ENCODE measurements at regions not wholly inside any gene's neighbourhood (a gene's known extent, or its start where the extent isn't known, plus 50 kb on each side); places are given as distances from the start of the nearest gene placed in this dataset.

GRCh38 chr15:35596285-35596684, 50.3 kb upstream of the DPH6 start:
- H3K27ac ChIP-seq: no peak overlapping the region
- no peaks in the 10 kb centered on the region for H3K36me3 ChIP-seq
- TF ChIP-seq POLR2A (IDR thresholded peaks at IDR 0.05) (no peak), CTCF (IDR thresholded peaks at IDR 0.05) (no peak), POLR2AphosphoS5 (IDR thresholded peaks at IDR 0.05) (no peak), EP300 (IDR thresholded peaks at IDR 0.05) (no peak)
- no peaks in the 10 kb centered on the region for H3K4me1 ChIP-seq
- no peaks in the 10 kb centered on the region for H3K9me3 ChIP-seq
- 100% methylated on average over 1 of the region's 1 CpG for WGBS, 2 donors (ENCODE audit: low coverage in 1 of 2)
- no peak for ATAC-seq
- no peak overlapping the region for H3K4me3 ChIP-seq
- no peaks in the 10 kb centered on the region for H3K27me3 ChIP-seq

DNA sequence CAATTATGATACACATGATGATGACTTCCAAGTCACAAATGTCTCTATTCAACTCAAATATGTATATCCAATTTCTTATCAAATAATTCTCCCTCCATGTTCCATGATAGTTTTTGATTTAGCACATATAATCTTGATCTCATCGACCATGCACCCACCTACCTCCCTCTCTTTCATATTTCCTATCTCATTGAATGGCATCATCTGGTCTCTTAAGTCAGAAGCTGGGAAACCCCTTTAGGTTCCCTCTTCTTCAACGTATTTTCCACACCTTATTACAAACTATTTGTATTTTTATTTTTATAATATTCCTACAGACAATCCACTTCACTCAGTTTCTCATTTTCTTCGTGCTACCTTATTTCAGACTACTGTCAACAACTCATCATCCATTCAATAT, 56.9 kb upstream of the DPH6 start:
- Histone ChIP-seq H3K9me3 (no peaks in the 10 kb centered on the region), H3K27me3 (no peaks in the 10 kb centered on the region), H3K4me3 (no peak overlapping the region), H3K4me1 (peaks cover 3 to 30% (median 5%) of the 10 kb centered on the region in 3 donors), H3K36me3 (no peaks in the 10 kb centered on the region), H3K27ac (no peak overlapping the region)
- WGBS, 2 donors (ENCODE audit: low coverage in 1 of 2): 91 to 93% methylated on average over 3 of the region's 3 CpGs
- TF ChIP-seq POLR2A (IDR thresholded peaks at IDR 0.05): no peak
- TF ChIP-seq POLR2AphosphoS5 (IDR thresholded peaks at IDR 0.05): no peak
- no peak for TF ChIP-seq CTCF (IDR thresholded peaks at IDR 0.05)
- TF ChIP-seq EP300 (IDR thresholded peaks at IDR 0.05): no peak
- no peak for ATAC-seq

DNA sequence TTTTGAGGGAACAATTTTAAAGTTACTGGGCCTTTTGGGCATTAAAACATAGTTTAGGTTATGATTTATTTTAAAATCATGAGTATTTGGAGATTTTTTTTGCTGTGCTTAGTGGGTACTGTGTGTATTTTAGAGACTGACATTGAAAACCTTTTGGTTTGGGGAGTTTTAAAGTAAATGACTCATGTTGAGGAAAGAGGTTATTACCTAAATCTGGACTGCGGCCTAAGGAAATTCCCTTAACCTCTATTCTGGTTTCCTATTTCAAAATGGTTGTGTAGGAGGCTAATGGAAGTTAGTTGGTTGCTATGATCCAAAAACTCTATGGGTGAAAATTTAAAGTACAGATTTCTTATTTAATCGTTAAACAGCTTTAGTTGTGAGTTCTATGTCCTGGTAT, 57.3 kb upstream of the DPH6 start:
- Histone ChIP-seq H3K27me3 (no peaks in the 10 kb centered on the region), H3K36me3 (no peaks in the 10 kb centered on the region), H3K9me3 (no peaks in the 10 kb centered on the region), H3K4me1 (peaks cover 3 to 30% (median 5%) of the 10 kb centered on the region in 3 donors), H3K27ac (no peak overlapping the region), H3K4me3 (no peak overlapping the region)
- 63 to 78% methylated on average over 2 of the region's 2 CpGs for WGBS, 2 donors (ENCODE audit: low coverage in 1 of 2)
- TF ChIP-seq EP300 (IDR thresholded peaks at IDR 0.05) (no peak), CTCF (IDR thresholded peaks at IDR 0.05) (no peak), POLR2A (IDR thresholded peaks at IDR 0.05) (no peak), POLR2AphosphoS5 (IDR thresholded peaks at IDR 0.05) (no peak)
- ATAC-seq: no peak

- no peaks in the 10 kb centered on the region for H3K9me3 ChIP-seq
- H3K36me3 ChIP-seq: no peaks in the 10 kb centered on the region
- H3K27ac ChIP-seq: no peak overlapping the region
- no peak for ATAC-seq
- no peaks in the 10 kb centered on the region for H3K27me3 ChIP-seq
- TF ChIP-seq POLR2AphosphoS5 (IDR thresholded peaks at IDR 0.05): no peak
- no peak for TF ChIP-seq CTCF (IDR thresholded peaks at IDR 0.05)
- TF ChIP-seq POLR2A (IDR thresholded peaks at IDR 0.05): no peak
- H3K4me3 ChIP-seq: no peak overlapping the region
- H3K4me1 ChIP-seq: peaks cover 3 to 30% (median 5%) of the 10 kb centered on the region in 3 donors
Measured at GRCh38 chr15:35603856-35604255, 57.9 kb upstream of the DPH6 start.

GRCh38 chr15:35605764-35606449, 59.9 kb upstream of the DPH6 start:
- peak overlapping the region in 3 of 4 donors; percentile 34 to 60 (median 47) for H3K27ac ChIP-seq
- ATAC-seq: no peak
- peaks cover 3 to 30% (median 5%) of the 10 kb centered on the region in 3 donors for H3K4me1 ChIP-seq
- H3K36me3 ChIP-seq: no peaks in the 10 kb centered on the region
- no peaks in the 10 kb centered on the region for H3K27me3 ChIP-seq
- H3K9me3 ChIP-seq: no peaks in the 10 kb centered on the region
- no peak for TF ChIP-seq CTCF (IDR thresholded peaks at IDR 0.05)
- no peak for TF ChIP-seq POLR2AphosphoS5 (IDR thresholded peaks at IDR 0.05)
- no peak for TF ChIP-seq POLR2A (IDR thresholded peaks at IDR 0.05)
- TF ChIP-seq EP300 (IDR thresholded peaks at IDR 0.05): no peak
- no peak overlapping the region for H3K4me3 ChIP-seq
- 67 to 71% methylated on average over 2 of the region's 2 CpGs for WGBS, 2 donors (ENCODE audit: low coverage in 1 of 2)

Data from gastroesophageal sphincter (tissue), 4 donors.